ENCODE measurements at regions not wholly inside any gene's neighbourhood (a gene's known extent, or its start where the extent isn't known, plus 50 kb on each side); places are given as distances from the start of the nearest gene placed in this dataset.

DNA sequence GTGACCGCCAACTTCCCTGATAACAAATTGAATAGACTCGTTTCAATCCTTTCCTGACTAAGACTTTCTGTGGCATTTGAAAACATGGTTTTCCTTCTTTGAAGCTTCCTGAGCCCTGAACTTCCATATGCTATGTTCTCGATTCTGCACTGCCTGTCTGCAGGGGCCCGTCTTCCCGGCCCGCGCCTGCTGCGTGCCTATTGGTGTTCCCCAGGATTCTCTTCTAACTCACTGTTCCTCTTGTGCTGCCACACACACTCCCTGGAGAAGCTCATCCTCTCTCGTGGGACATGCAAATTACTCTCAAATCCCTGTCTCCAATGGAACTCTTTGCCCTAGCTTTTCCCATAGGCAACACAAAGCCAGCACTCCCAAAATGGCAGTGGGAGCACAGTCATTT, 262.9 kb upstream of the GATB start:
- Histone ChIP-seq H3K79me2 (ENCODE audit: insufficient read depth, low read depth, low read length) (no peaks in the 10 kb centered on the region), H3K27ac (ENCODE audit: low read depth, low read length, poor library complexity, severe bottlenecking) (no peak overlapping the region), H2AFZ (ENCODE audit: low read length) (no peak overlapping the region), H3K4me3 (ENCODE audit: low read depth, low read length, poor library complexity, severe bottlenecking) (no peak overlapping the region), H3K9me2 (ENCODE audit: insufficient read depth, low read length) (no peaks in the 10 kb centered on the region), H3K36me3 (ENCODE audit: insufficient read depth, low read length) (no peaks in the 10 kb centered on the region), H3K9me3 (ENCODE audit: low read length) (no peaks in the 10 kb centered on the region), H3K4me1 (ENCODE audit: insufficient read depth, low read length, poor library complexity, severe bottlenecking) (no peaks in the 10 kb centered on the region), H3K4me2 (ENCODE audit: low read length) (no peak overlapping the region), H4K20me1 (ENCODE audit: insufficient read depth, low read length) (no peaks in the 10 kb centered on the region)
- DNase-seq (ENCODE audit: low spot score), result no peak
- BruUV-seq (replicated peaks), result no TSS peak
- CTCF ChIA-PET (ENCODE audit: unreplicated experiment), result no interaction called here
- POLR2A ChIA-PET, result no interaction called here
- intact Hi-C loops (cut with micrococcal nuclease; ENCODE audit: unreplicated experiment), result no loop called here
- TF ChIP-seq, protein P1, sequence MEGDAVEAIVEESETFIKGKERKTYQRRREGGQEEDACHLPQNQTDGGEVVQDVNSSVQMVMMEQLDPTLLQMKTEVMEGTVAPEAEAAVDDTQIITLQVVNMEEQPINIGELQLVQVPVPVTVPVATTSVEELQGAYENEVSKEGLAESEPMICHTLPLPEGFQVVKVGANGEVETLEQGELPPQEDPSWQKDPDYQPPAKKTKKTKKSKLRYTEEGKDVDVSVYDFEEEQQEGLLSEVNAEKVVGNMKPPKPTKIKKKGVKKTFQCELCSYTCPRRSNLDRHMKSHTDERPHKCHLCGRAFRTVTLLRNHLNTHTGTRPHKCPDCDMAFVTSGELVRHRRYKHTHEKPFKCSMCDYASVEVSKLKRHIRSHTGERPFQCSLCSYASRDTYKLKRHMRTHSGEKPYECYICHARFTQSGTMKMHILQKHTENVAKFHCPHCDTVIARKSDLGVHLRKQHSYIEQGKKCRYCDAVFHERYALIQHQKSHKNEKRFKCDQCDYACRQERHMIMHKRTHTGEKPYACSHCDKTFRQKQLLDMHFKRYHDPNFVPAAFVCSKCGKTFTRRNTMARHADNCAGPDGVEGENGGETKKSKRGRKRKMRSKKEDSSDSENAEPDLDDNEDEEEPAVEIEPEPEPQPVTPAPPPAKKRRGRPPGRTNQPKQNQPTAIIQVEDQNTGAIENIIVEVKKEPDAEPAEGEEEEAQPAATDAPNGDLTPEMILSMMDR (conservative IDR thresholded peaks at IDR 0.05; ENCODE audit: low read length), result no peak
- TF ChIP-seq EZH2phosphoT487 (IDR thresholded peaks at IDR 0.05; ENCODE audit: borderline replicate concordance, low read depth, low read length), result no peak

- H3K4me2 ChIP-seq (ENCODE audit: low read length), result no peak overlapping the region
- TF ChIP-seq, protein P1 (conservative IDR thresholded peaks at IDR 0.05; ENCODE audit: low read length), result no peak
- no peak for TF ChIP-seq EZH2phosphoT487 (IDR thresholded peaks at IDR 0.05; ENCODE audit: borderline replicate concordance, low read depth, low read length)
- no peaks in the 10 kb centered on the region for H4K20me1 ChIP-seq (ENCODE audit: insufficient read depth, low read length)
- H3K9me2 ChIP-seq (ENCODE audit: insufficient read depth, low read length), result no peaks in the 10 kb centered on the region
- no peak for DNase-seq (ENCODE audit: low spot score)
- no peak overlapping the region for H3K4me3 ChIP-seq (ENCODE audit: low read depth, low read length, poor library complexity, severe bottlenecking)
- intact Hi-C loops (cut with micrococcal nuclease; ENCODE audit: unreplicated experiment), result no loop called here
- H3K9me3 ChIP-seq (ENCODE audit: low read length), result no peaks in the 10 kb centered on the region
- ChIA-PET POLR2A (no interaction called here), CTCF (ENCODE audit: unreplicated experiment) (no interaction called here)
- no peaks in the 10 kb centered on the region for H3K4me1 ChIP-seq (ENCODE audit: insufficient read depth, low read length, poor library complexity, severe bottlenecking)
- H3K36me3 ChIP-seq (ENCODE audit: insufficient read depth, low read length), result no peaks in the 10 kb centered on the region
- BruUV-seq (replicated peaks), result no TSS peak
- H3K27ac ChIP-seq (ENCODE audit: low read depth, low read length, poor library complexity, severe bottlenecking), result no peak overlapping the region
- H2AFZ ChIP-seq (ENCODE audit: low read length), result no peak overlapping the region
- no peaks in the 10 kb centered on the region for H3K79me2 ChIP-seq (ENCODE audit: insufficient read depth, low read depth, low read length)
Observed at GRCh38 chr4:152022543-152022942, 261.7 kb upstream of the GATB start.

GRCh38 chr4:152021788-152022438, 261.1 kb upstream of the GATB start:
- Histone ChIP-seq H3K4me2 (ENCODE audit: low read length) (no peak overlapping the region), H3K79me2 (ENCODE audit: insufficient read depth, low read depth, low read length) (no peaks in the 10 kb centered on the region), H3K27ac (ENCODE audit: low read depth, low read length, poor library complexity, severe bottlenecking) (no peak overlapping the region), H3K4me1 (ENCODE audit: insufficient read depth, low read length, poor library complexity, severe bottlenecking) (no peaks in the 10 kb centered on the region), H3K36me3 (ENCODE audit: insufficient read depth, low read length) (no peaks in the 10 kb centered on the region), H3K9me2 (ENCODE audit: insufficient read depth, low read length) (no peaks in the 10 kb centered on the region), H3K4me3 (ENCODE audit: low read depth, low read length, poor library complexity, severe bottlenecking) (no peak overlapping the region), H3K9me3 (ENCODE audit: low read length) (no peaks in the 10 kb centered on the region), H4K20me1 (ENCODE audit: insufficient read depth, low read length) (no peaks in the 10 kb centered on the region), H2AFZ (ENCODE audit: low read length) (no peak overlapping the region)
- ChIA-PET CTCF (ENCODE audit: unreplicated experiment) (no interaction called here), POLR2A (interaction anchor here (0.6 kb wide), 1 partner anchor 125 kb away, joined by 3 read pairs; no protein-coding TSS in a partner anchor)
- DNase-seq (ENCODE audit: low spot score), result no peak
- TF ChIP-seq, protein P1 (conservative IDR thresholded peaks at IDR 0.05; ENCODE audit: low read length), result no peak
- TF ChIP-seq EZH2phosphoT487 (IDR thresholded peaks at IDR 0.05; ENCODE audit: borderline replicate concordance, low read depth, low read length), result no peak
- BruUV-seq (replicated peaks), result no TSS peak
- intact Hi-C loops (cut with micrococcal nuclease; ENCODE audit: unreplicated experiment), result no loop called here

All from OCI-LY7 (cell line).